ENCODE measurements at regions not wholly inside any gene's neighbourhood (a gene's known extent, or its start where the extent isn't known, plus 50 kb on each side); places are given as distances from the start of the nearest gene placed in this dataset.

- TF ChIP-seq ZBTB4 (CRISPR knock-in tag; IDR thresholded peaks at IDR 0.05) (no peak), MTA3 (IDR thresholded peaks at IDR 0.05; ENCODE audit: borderline replicate concordance, low read length) (no peak)
- TF ChIP-seq, protein P1, sequence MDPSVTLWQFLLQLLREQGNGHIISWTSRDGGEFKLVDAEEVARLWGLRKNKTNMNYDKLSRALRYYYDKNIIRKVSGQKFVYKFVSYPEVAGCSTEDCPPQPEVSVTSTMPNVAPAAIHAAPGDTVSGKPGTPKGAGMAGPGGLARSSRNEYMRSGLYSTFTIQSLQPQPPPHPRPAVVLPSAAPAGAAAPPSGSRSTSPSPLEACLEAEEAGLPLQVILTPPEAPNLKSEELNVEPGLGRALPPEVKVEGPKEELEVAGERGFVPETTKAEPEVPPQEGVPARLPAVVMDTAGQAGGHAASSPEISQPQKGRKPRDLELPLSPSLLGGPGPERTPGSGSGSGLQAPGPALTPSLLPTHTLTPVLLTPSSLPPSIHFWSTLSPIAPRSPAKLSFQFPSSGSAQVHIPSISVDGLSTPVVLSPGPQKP (IDR thresholded peaks at IDR 0.05; ENCODE audit: low read depth, low read length): no peak
- TF ChIP-seq, protein P2, sequence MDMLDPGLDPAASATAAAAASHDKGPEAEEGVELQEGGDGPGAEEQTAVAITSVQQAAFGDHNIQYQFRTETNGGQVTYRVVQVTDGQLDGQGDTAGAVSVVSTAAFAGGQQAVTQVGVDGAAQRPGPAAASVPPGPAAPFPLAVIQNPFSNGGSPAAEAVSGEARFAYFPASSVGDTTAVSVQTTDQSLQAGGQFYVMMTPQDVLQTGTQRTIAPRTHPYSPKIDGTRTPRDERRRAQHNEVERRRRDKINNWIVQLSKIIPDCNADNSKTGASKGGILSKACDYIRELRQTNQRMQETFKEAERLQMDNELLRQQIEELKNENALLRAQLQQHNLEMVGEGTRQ (IDR thresholded peaks at IDR 0.05; ENCODE audit: borderline replicate concordance, low read depth, low read length): no peak
Measured at GRCh38 chr11:111438846-111439520, 59.9 kb upstream of the POU2AF1 start (continued).

DNA sequence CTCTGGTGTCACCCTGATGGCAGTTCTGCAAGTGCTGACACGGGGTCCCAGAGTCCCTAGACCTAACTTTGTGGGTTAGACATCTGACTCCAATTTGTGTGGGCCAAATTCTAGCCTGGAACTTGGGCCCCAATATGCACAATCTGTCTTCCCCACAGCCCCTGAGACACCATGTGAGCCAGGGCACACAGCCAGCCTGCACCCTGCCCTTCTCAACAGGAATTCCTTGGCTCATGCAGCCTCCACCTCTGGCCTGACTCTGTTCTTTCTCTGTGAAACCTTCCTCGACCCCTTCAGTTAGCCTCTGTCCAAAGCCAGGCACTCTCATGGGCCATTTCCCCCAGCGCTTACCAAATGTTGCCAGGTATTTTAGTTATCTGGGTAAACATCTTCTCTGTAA, 59.1 kb upstream of the POU2AF1 start:
- DNase-seq (ENCODE audit: low read depth, low spot score) (no peak), FAIRE-seq (no peak), ATAC-seq (no peak)
- no peak overlapping the region for H3K9ac ChIP-seq (ENCODE audit: control insufficient read depth, insufficient read depth, low read length)
- WGBS (ENCODE audit: insufficient coverage, insufficient replicate concordance, low lambda C conversion rate, missing lambda C conversion rate): 41% methylated on average over 3 of the region's 3 CpGs
- intact Hi-C loops (cut with micrococcal nuclease; ENCODE audit: unreplicated experiment): no loop called here
- no peak overlapping the region for H3K27ac ChIP-seq (ENCODE audit: control insufficient read depth, insufficient read depth)
- ChIA-PET RAD21 (ENCODE audit: unreplicated experiment) (interaction anchor here (1.0 to 1.9 kb wide), 2 partner anchors 9 to 156 kb away, joined by 4 to 8 read pairs; no protein-coding TSS in a partner anchor), SMC1A (ENCODE audit: uncharacterized antibody, unreplicated experiment) (interaction anchor here (1.3 to 4.4 kb wide), 5 partner anchors 8 to 155 kb away, joined by 5 to 33 read pairs (median 10); no protein-coding TSS in a partner anchor), CTCF (interaction anchor here (0.9 to 6.8 kb wide), 8 partner anchors 9 to 155 kb away, joined by 3 to 72 read pairs (median 6); no protein-coding TSS in a partner anchor), POLR2A (interaction anchor here (2.7 kb wide), 1 partner anchor 10 kb away, joined by 13 read pairs; no protein-coding TSS in a partner anchor)
- in situ Hi-C loops (cut with MboI): no loop called here
- BruUV-seq (replicated peaks): no TSS peak
- H3K4me1 ChIP-seq (ENCODE audit: control insufficient read depth, insufficient read depth, low read length): no peaks in the 10 kb centered on the region; the same call in 1 of the 2 replicates
- H3K36me3 ChIP-seq (ENCODE audit: control insufficient read depth in 2 of 2, insufficient read depth in 2 of 2, low read length in 1 of 2): no peaks in the 10 kb centered on the region
- H3K4me2 ChIP-seq (ENCODE audit: control insufficient read depth, insufficient read depth): no peak overlapping the region
- H4K20me1 ChIP-seq (ENCODE audit: control insufficient read depth, insufficient read depth): no peaks in the 10 kb centered on the region
- H3K27me3 ChIP-seq (replicated peaks in 1 of 2; ENCODE audit: control insufficient read depth in 2 of 2, insufficient read depth in 2 of 2, low read length in 1 of 2): no peaks in the 10 kb centered on the region; a peak in 1 of 4 replicates
- H3K4me3 ChIP-seq: no peak overlapping the region
- no peaks in the 10 kb centered on the region for H3K9me3 ChIP-seq (replicated peaks; ENCODE audit: control insufficient read depth, insufficient read depth, low read length)
- no peaks in the 10 kb centered on the region for H3K79me2 ChIP-seq (ENCODE audit: control insufficient read depth, insufficient read depth, low read length)
- no peak overlapping the region for H2AFZ ChIP-seq (ENCODE audit: control insufficient read depth, low read depth, low read length)
- TF ChIP-seq POLR2A (IDR thresholded peaks at IDR 0.05; ENCODE audit: low read depth, low read length) (no peak), NFYB (IDR thresholded peaks at IDR 0.05; ENCODE audit: insufficient read depth, low read depth, low read length) (no peak), IKZF1 (conservative IDR thresholded peaks at IDR 0.05) (no peak), REST (IDR thresholded peaks at IDR 0.05; ENCODE audit: low read depth, low read length) (no peak), EZH2 (IDR thresholded peaks at IDR 0.05; ENCODE audit: borderline replicate concordance, control insufficient read depth, low read depth, low read length) (no peak), KAT2A (conservative IDR thresholded peaks at IDR 0.05; ENCODE audit: control insufficient read depth, low read depth, low read length) (no peak), CBFB (IDR thresholded peaks at IDR 0.05; ENCODE audit: low read depth) (no peak), ZNF274 (IDR thresholded peaks at IDR 0.05; ENCODE audit: insufficient read depth, insufficient read length) (no peak), SMAD5 (IDR thresholded peaks at IDR 0.05; ENCODE audit: low read depth) (no peak), BRCA1 (IDR thresholded peaks at IDR 0.05; ENCODE audit: low read depth, low read length) (no peak)
